ENCODE measurements at regions not wholly inside any gene's neighbourhood (a gene's known extent, or its start where the extent isn't known, plus 50 kb on each side); places are given as distances from the start of the nearest gene placed in this dataset.

DNA sequence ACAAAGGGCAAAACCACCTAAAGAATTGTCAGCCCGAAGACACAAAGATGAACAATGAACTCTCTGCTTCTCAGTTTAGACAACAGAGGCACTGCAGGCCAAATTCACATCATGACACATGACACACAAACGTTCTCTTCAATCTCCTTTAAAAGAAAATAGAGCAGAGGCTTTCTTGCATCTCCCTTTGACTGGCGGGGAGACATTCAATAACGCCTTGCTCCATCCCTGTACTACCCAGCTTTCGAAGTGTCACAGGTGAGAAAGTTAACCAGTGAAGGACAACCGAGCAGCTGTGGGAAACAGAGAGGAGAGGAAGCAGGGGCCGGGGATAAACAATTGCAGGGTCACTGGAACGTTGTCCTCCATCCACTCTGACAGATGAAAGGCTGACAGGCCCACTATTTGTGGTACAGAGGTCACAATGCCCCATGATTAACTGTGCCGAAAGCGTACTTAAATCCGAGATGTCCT, 130.8 kb downstream of the PHLDA1 start:
- TF ChIP-seq POLR2A (IDR thresholded peaks at IDR 0.05; ENCODE audit: low read depth, low read length) (no peak), POLR2AphosphoS5 (IDR thresholded peaks at IDR 0.05; ENCODE audit: low read depth, low read length) (no peak), TAF1 (IDR thresholded peaks at IDR 0.05; ENCODE audit: borderline replicate concordance, low read depth, low read length) (no peak)

Data from GM12892 (cell line).